IMR-90 (cell line): ENCODE measurements at regions not wholly inside any gene's neighbourhood (a gene's known extent, or its start where the extent isn't known, plus 50 kb on each side); places are given as distances from the start of the nearest gene placed in this dataset.

Source experiments
- BHLHE40 ChIP-seq: fragments of 150-350 bp; IDR thresholded peaks from 2 replicates; pipeline ENCODE4 v1.6.1; 2016; ENCODE audit warnings: mild to moderate bottlenecking, low read depth, low read length
- CEBPB ChIP-seq: IDR thresholded peaks from 2 replicates; pipeline ENCODE4 v1.6.1; 2012; ENCODE audit warnings: low read depth, low read length, improper control_type of control experiment
- CHD1 ChIP-seq: IDR thresholded peaks from 2 replicates; pipeline ENCODE4 v1.6.1; 2012; ENCODE audit warnings: low read depth, low read length, improper control_type of control experiment
- MXI1 ChIP-seq: IDR thresholded peaks from 2 replicates; pipeline ENCODE4 v1.6.1; 2012; ENCODE audit warnings: low read depth, mild to moderate bottlenecking, low read length, moderate library complexity, borderline replicate concordance
- NFE2L2 ChIP-seq: fragments of 150-350 bp; IDR thresholded peaks from 2 replicates; pipeline ENCODE4 v1.6.1; 2016; ENCODE audit warnings: low read depth, mild to moderate bottlenecking, low read length
- POLR2A ChIP-seq: IDR thresholded peaks from 2 replicates; pipeline ENCODE4 v1.6.1; 2012; ENCODE audit warnings: mild to moderate bottlenecking, low read depth, low read length
- RAD21 ChIP-seq: IDR thresholded peaks from 2 replicates; pipeline ENCODE4 v1.6.1; 2012; ENCODE audit warnings: low read length, improper control_type of control experiment
- RFX5 ChIP-seq: IDR thresholded peaks from 2 replicates; pipeline ENCODE4 v1.8.0; 2012; ENCODE audit warnings: low read depth, mild to moderate bottlenecking, low read length, moderate library complexity
- TF ChIP-seq, protein P1 (sequence below): conservative IDR thresholded peaks from 2 replicates; pipeline ENCODE4 v1.5.1; 2012; ENCODE audit warnings: mild to moderate bottlenecking, low read depth, low read length, improper control_type of control experiment
- TF ChIP-seq, protein P2 (sequence below): fragments of 150-350 bp; IDR thresholded peaks from 2 replicates; pipeline ENCODE4 v1.6.1; 2017; ENCODE audit warnings: mild to moderate bottlenecking, antibody characterized with exemption, low read length, low read depth

DNA sequence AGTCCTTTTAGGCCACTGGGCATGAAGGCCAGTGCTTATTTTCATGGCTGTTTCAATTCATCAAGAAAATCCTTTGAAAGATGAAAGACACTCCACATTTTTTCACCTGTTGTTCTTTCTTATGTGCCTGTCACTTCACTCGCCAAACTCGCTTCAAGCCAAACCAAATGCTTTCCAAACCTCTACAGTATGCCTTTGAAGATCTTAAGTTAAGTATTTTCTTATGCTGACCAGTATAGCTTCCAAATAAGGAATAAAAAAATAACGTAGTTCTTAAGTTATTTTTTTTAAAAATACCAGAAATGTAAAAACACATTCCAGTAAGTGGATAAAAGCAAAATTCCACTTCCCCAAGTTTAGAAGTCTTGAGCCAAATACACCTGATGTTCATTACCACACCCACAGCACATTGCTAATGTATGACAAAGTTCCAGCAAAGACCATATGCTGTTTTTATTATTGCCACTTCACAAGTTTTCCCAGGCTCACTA lies 186.1 kb downstream of the MTERF1 start:
- TF ChIP-seq, protein P1, sequence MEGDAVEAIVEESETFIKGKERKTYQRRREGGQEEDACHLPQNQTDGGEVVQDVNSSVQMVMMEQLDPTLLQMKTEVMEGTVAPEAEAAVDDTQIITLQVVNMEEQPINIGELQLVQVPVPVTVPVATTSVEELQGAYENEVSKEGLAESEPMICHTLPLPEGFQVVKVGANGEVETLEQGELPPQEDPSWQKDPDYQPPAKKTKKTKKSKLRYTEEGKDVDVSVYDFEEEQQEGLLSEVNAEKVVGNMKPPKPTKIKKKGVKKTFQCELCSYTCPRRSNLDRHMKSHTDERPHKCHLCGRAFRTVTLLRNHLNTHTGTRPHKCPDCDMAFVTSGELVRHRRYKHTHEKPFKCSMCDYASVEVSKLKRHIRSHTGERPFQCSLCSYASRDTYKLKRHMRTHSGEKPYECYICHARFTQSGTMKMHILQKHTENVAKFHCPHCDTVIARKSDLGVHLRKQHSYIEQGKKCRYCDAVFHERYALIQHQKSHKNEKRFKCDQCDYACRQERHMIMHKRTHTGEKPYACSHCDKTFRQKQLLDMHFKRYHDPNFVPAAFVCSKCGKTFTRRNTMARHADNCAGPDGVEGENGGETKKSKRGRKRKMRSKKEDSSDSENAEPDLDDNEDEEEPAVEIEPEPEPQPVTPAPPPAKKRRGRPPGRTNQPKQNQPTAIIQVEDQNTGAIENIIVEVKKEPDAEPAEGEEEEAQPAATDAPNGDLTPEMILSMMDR, result no peak
- TF ChIP-seq POLR2A, result no peak
- TF ChIP-seq MXI1, result no peak
- TF ChIP-seq CEBPB, result no peak
- no peak for TF ChIP-seq RAD21
- TF ChIP-seq BHLHE40, result no peak
- no peak for TF ChIP-seq RFX5
- TF ChIP-seq, protein P2, sequence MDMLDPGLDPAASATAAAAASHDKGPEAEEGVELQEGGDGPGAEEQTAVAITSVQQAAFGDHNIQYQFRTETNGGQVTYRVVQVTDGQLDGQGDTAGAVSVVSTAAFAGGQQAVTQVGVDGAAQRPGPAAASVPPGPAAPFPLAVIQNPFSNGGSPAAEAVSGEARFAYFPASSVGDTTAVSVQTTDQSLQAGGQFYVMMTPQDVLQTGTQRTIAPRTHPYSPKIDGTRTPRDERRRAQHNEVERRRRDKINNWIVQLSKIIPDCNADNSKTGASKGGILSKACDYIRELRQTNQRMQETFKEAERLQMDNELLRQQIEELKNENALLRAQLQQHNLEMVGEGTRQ, result no peak
- no peak for TF ChIP-seq NFE2L2
- no peak for TF ChIP-seq CHD1
